K562 (cell line): ENCODE measurements at regions not wholly inside any gene's neighbourhood (a gene's known extent, or its start where the extent isn't known, plus 50 kb on each side); places are given as distances from the start of the nearest gene placed in this dataset.
A peak's percentile ranks its signal among the peaks of the same experiment; 100 is the strongest.

Source experiments
- ATAC-seq: fragments of 200-7000 bp; cut with Tn5 transposase; 3 replicates; pipeline ENCODE4 v1.9.1; 2020; ENCODE audit warnings: moderate library complexity
- BruUV-seq: library from RNA; stranded (reverse); fragments of 400-500 nt; replicated peaks from 2 replicates; lab custom pipeline; 2021; lab: Mats Ljungman, UMichigan
- CTCF ChIA-PET: fragments of 300-600 bp; formaldehyde crosslinking; extraction: SDS; loops from one replicate; lab custom pipeline; 2021; ENCODE audit warnings: low intra/inter-chr PET ratio; lab: Yijun Ruan, JAX
- POLR2A ChIA-PET: fragments of 300-600, 350-650 bp; sonication (Branson Sonifier 250); formaldehyde crosslinking; extraction: SDS; loops from one replicate; lab custom pipeline; 2021; ENCODE audit warnings: antibody characterized with exemption, inconsistent platforms; lab: Yijun Ruan, JAX
- DNase-seq, 4 experiments: peaks; one replicate each; pipeline versions ENCODE4 v3.0.0 to v3.0.0-alpha.2; 2011 to 2018; ENCODE audit warnings: low spot score in 3 of 4, mixed read lengths in 3 of 4; ENCODE audit errors: extremely low read depth in 1 of 4
- FAIRE-seq: peaks from 2 replicates; lab custom pipeline; 2011; peaks lifted over from hg19 to GRCh38; lab: Jason Lieb, UNC
- H2AFZ ChIP-seq: 2 replicates; pipeline ENCODE4 v1.6.0; 2011; ENCODE audit warnings: low read depth, low read length, control low read depth, inconsistent platforms
- H3K27ac ChIP-seq: fragments of 200-600 bp; 3 replicates; pipeline ENCODE4 v1.8.0; 2011; ENCODE audit warnings: low read depth, mild to moderate bottlenecking, control low read depth, inconsistent platforms, low read length, moderate library complexity, mixed read lengths; ENCODE audit errors: extremely low read depth
- H3K27me3 ChIP-seq, 2 experiments: fragments of 300-600 bp in 1 of 2; 2 replicates in 1 of 2; 3 replicates in 1 of 2; pipeline versions ENCODE4 v1.6.0 to v1.8.0; 2011; ENCODE audit warnings: inconsistent platforms in 2 of 2, low read length in 2 of 2, mild to moderate bottlenecking in 1 of 2, mixed read lengths in 1 of 2, moderate library complexity in 1 of 2; ENCODE audit not compliant: control insufficient read depth in 2 of 2, insufficient read depth in 2 of 2
- H3K36me3 ChIP-seq: fragments of 300-600 bp; 3 replicates; pipeline ENCODE4 v1.8.0; 2011; ENCODE audit warnings: mild to moderate bottlenecking, low read length, inconsistent platforms; ENCODE audit not compliant: control insufficient read depth, insufficient read depth
- H3K4me1 ChIP-seq, 2 experiments: fragments of 200-600 bp in 1 of 2; replicated peaks in 1 of 2; 2 replicates in 1 of 2; 3 replicates in 1 of 2; pipeline versions ENCODE4 v1.5.1 to v1.8.0; 2011; ENCODE audit warnings: inconsistent platforms in 2 of 2, low read length in 2 of 2, mild to moderate bottlenecking in 1 of 2, mixed read lengths in 1 of 2, moderate library complexity in 1 of 2; ENCODE audit not compliant: control insufficient read depth in 2 of 2, insufficient read depth in 2 of 2
- H3K4me2 ChIP-seq: 2 replicates; pipeline ENCODE4 v1.6.1; 2011; ENCODE audit warnings: low read length, control low read depth, inconsistent platforms, mixed read lengths; ENCODE audit not compliant: insufficient read depth
- H3K4me3 ChIP-seq: fragments of 200-600 bp; sonication (generic), shearing (Covaris generic); 2 replicates; pipeline ENCODE4 v1.5.1; 2016; ENCODE audit warnings: control low read depth, inconsistent platforms
- H3K79me2 ChIP-seq: fragments of 200-600 bp; 3 replicates; pipeline ENCODE4 v1.8.0; 2011; ENCODE audit warnings: low read length, inconsistent platforms; ENCODE audit not compliant: control insufficient read depth, insufficient read depth
- H3K9ac ChIP-seq, 2 experiments: 2 replicates each; pipeline versions ENCODE4 v1.6.0 to v1.6.1; 2011; ENCODE audit warnings: low read depth in 2 of 2, low read length in 2 of 2, control low read depth in 1 of 2, inconsistent platforms in 1 of 2, mild to moderate bottlenecking in 1 of 2, mixed read lengths in 1 of 2; ENCODE audit not compliant: insufficient read depth in 1 of 2
- H3K9me1 ChIP-seq: one replicate; pipeline ENCODE4 v1.6.0; 2011; ENCODE audit warnings: inconsistent platforms, mild to moderate bottlenecking, low read length, moderate library complexity; ENCODE audit not compliant: control insufficient read depth, insufficient read depth
- H3K9me3 ChIP-seq: replicated peaks from 2 replicates; pipeline ENCODE4 v1.5.1; 2011; ENCODE audit warnings: low read depth, low read length, inconsistent platforms; ENCODE audit not compliant: control insufficient read depth, insufficient read depth
- H4K20me1 ChIP-seq: replicated peaks from 2 replicates; pipeline ENCODE4 v1.6.1; 2011; ENCODE audit warnings: low read length, inconsistent platforms, mixed read lengths; ENCODE audit not compliant: control insufficient read depth, insufficient read depth
- CHD4 ChIP-seq: fragments of 200-600 bp; sonication (generic); IDR thresholded peaks from 3 replicates; pipeline ENCODE4 v1.6.1; 2012; ENCODE audit warnings: low read depth, mild to moderate bottlenecking, mixed read lengths, low read length, inconsistent platforms; ENCODE audit not compliant: insufficient read depth, insufficient replicate concordance, poor library complexity, severe bottlenecking
- PHF21A ChIP-seq: fragments of 450-650 bp; IDR thresholded peaks from 2 replicates; pipeline ENCODE4 v1.6.1; 2017; ENCODE audit warnings: low read depth, borderline replicate concordance
- RAD21 ChIP-seq, 2 experiments: fragments of 250-450 bp in 1 of 2; fragments of 450-650 bp in 1 of 2; sonication (Bioruptor Pico) in 1 of 2; formaldehyde crosslinking in 1 of 2; IDR thresholded peaks in 1 of 2; conservative IDR thresholded peaks in 1 of 2; 2 replicates each; pipeline versions ENCODE4 v1.4.0 to v1.8.0; 2020 to 2022; ENCODE audit warnings: mild to moderate bottlenecking in 2 of 2, moderate library complexity in 1 of 2
- RHOXF2B ChIP-seq: fragments of 250-450 bp; sonication (Bioruptor Pico); conservative IDR thresholded peaks from 2 replicates; pipeline ENCODE4 v1.5.1; 2021
- SMC3 ChIP-seq: conservative IDR thresholded peaks from 2 replicates; pipeline ENCODE4 v1.6.1; 2011; ENCODE audit warnings: low read depth, low read length, improper control_type of control experiment; ENCODE audit not compliant: insufficient read depth
- SRF ChIP-seq, 2 experiments: fragments of 250-450, 450-650 bp in 1 of 2; sonication (Bioruptor Pico) in 1 of 2; sonication (generic) in 1 of 2; formaldehyde crosslinking; IDR thresholded peaks; 2 replicates each; pipeline versions ENCODE4 v1.5.0 to v1.5.1; 2020 to 2022; ENCODE audit warnings: mild to moderate bottlenecking in 1 of 2, missing genetic modification reagents in 1 of 2
- ZNF263 ChIP-seq: sonication (generic); formaldehyde crosslinking; IDR thresholded peaks from 2 replicates; pipeline ENCODE4 v1.8.0; 2022; ENCODE audit warnings: mild to moderate bottlenecking, missing genetic modification reagents, borderline replicate concordance
- WGBS: fragments of 100-300 bp; shearing (Covaris generic); methylation state at CpG from one replicate; pipeline ENCODE4 v1.1.6; 2016; ENCODE audit warnings: low coverage, mixed read lengths; ENCODE audit not compliant: insufficient coverage; ENCODE audit errors: missing lambda C conversion rate; 5-methylcytosine and 5-hydroxymethylcytosine counted together
- in situ Hi-C: fragments of 300-500 bp; cut with MboI; formaldehyde crosslinking; loops from 4 replicates; pipeline ENCODE4 v1.15.0; 2018; ENCODE audit warnings: inconsistent platforms, mixed read lengths
- intact Hi-C: fragments of 100-400 bp; cut with micrococcal nuclease; formaldehyde crosslinking; loops from 2 replicates; pipeline ENCODE4 v1.14.2; 2022
- TF ChIP-seq, protein P1 (sequence below), 3 experiments: IDR thresholded peaks in 2 of 3; conservative IDR thresholded peaks in 1 of 3; 2 replicates each; pipeline ENCODE4 v1.5.1; 2011 to 2012; ENCODE audit warnings: low read length in 3 of 3, mild to moderate bottlenecking in 3 of 3, control low read depth in 2 of 3, improper control_type of control experiment in 1 of 3, inconsistent platforms in 1 of 3, low read depth in 1 of 3, mixed read lengths in 1 of 3, moderate library complexity in 1 of 3; ENCODE audit not compliant: insufficient read depth in 2 of 3
- TF ChIP-seq, protein P2 (sequence below): fragments of 450-650 bp; formaldehyde crosslinking; IDR thresholded peaks from 2 replicates; pipeline ENCODE4 v1.4.0; 2020; ENCODE audit warnings: mild to moderate bottlenecking, moderate library complexity

DNA sequence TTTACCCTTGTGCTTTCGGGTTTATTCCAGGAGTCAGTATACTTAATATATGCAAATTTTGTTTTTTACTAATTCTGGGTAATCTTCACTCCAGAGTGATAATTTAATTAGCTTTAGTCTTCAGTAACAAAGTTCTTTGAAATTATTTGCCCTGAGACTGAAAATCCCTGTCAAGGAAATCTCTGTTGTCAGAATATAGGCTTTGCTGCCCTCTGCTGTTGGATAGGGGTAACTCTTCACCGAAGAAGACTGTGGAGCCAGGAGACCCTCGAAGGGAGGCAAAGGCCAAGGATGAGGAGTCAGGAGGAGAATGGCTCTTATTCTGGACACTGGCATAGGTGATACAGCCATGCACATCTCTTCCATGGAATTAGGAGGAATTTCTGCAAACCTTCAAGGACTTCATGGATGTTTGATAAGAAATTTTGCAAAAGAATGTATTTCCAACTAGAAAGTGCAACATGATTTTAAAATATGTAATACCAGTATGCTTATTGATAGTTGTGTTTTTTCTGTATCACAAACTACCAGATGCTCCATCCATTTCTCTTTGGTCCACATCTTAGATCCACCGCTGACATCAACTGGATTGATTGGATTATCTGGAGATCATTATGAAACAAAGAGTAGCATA is 182.3 kb downstream of the RDH14 start:
- H3K4me2 ChIP-seq, result no peak overlapping the region
- H3K9me3 ChIP-seq, result no peaks in the 10 kb centered on the region
- FAIRE-seq, result peak; percentile 83
- H4K20me1 ChIP-seq, result no peaks in the 10 kb centered on the region
- H3K9me1 ChIP-seq, result no peaks in the 10 kb centered on the region
- H3K27ac ChIP-seq, result no peak overlapping the region
- intact Hi-C loops (loop anchor here (1.0 to 2.0 kb wide), 2 partner anchors 527 to 907 kb away; no protein-coding TSS in a partner anchor), in situ Hi-C loops (loop anchor here (25.0 kb wide), 1 partner anchor 916 kb away; no protein-coding TSS in a partner anchor)
- no peak overlapping the region for H3K9ac ChIP-seq
- H3K79me2 ChIP-seq, result no peaks in the 10 kb centered on the region
- peak; percentile 83 for ATAC-seq
- no peaks in the 10 kb centered on the region for H3K36me3 ChIP-seq
- POLR2A ChIA-PET, result no interaction called here
- WGBS, result 0% methylated on average over 4 of the region's 4 CpGs
- peak; percentile 42 to 57 (median 53) for DNase-seq
- no peaks in the 10 kb centered on the region for H3K27me3 ChIP-seq
- no peak overlapping the region for H2AFZ ChIP-seq
- no peaks in the 10 kb centered on the region for H3K4me1 ChIP-seq
- CTCF ChIA-PET, result interaction anchor here (0.6 to 2.2 kb wide), 4 partner anchors 200 to 1605 kb away, joined by 3 to 10 read pairs (median 4); no protein-coding TSS in a partner anchor
- no peak overlapping the region for H3K4me3 ChIP-seq
- BruUV-seq, result no TSS peak
- TF ChIP-seq PHF21A (no peak), SMC3 (peak; percentile 65), RAD21 (CRISPR knock-in tag; conservative IDR thresholded peaks at IDR 0.05 in 1 of 2, IDR thresholded peaks at IDR 0.05 in 1 of 2) (peak; percentile 57 to 72), ZNF263 (CRISPR knock-in tag) (no peak), CHD4 (no peak), RHOXF2B (CRISPR knock-in tag) (no peak), SRF (CRISPR knock-in tag; IDR thresholded peaks at IDR 0.05) (no peak)
- TF ChIP-seq, protein P1, sequence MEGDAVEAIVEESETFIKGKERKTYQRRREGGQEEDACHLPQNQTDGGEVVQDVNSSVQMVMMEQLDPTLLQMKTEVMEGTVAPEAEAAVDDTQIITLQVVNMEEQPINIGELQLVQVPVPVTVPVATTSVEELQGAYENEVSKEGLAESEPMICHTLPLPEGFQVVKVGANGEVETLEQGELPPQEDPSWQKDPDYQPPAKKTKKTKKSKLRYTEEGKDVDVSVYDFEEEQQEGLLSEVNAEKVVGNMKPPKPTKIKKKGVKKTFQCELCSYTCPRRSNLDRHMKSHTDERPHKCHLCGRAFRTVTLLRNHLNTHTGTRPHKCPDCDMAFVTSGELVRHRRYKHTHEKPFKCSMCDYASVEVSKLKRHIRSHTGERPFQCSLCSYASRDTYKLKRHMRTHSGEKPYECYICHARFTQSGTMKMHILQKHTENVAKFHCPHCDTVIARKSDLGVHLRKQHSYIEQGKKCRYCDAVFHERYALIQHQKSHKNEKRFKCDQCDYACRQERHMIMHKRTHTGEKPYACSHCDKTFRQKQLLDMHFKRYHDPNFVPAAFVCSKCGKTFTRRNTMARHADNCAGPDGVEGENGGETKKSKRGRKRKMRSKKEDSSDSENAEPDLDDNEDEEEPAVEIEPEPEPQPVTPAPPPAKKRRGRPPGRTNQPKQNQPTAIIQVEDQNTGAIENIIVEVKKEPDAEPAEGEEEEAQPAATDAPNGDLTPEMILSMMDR (IDR thresholded peaks at IDR 0.05 in 2 of 3, conservative IDR thresholded peaks at IDR 0.05 in 1 of 3; ENCODE audit: insufficient read depth in 2 of 3, low read depth in 1 of 3, low read length in 3 of 3), result peak; percentile 53 to 69 (median 61); a peak in 5 of 6 replicates
- TF ChIP-seq, protein P2, sequence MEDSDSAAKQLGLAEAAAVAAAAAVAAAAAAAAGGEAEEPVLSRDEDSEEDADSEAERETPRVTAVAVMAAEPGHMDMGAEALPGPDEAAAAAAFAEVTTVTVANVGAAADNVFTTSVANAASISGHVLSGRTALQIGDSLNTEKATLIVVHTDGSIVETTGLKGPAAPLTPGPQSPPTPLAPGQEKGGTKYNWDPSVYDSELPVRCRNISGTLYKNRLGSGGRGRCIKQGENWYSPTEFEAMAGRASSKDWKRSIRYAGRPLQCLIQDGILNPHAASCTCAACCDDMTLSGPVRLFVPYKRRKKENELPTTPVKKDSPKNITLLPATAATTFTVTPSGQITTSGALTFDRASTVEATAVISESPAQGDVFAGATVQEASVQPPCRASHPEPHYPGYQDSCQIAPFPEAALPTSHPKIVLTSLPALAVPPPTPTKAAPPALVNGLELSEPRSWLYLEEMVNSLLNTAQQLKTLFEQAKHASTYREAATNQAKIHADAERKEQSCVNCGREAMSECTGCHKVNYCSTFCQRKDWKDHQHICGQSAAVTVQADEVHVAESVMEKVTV (CRISPR knock-in tag), result peak; percentile 51
